H9 (cell line): ENCODE measurements at regions not wholly inside any gene's neighbourhood (a gene's known extent, or its start where the extent isn't known, plus 50 kb on each side); places are given as distances from the start of the nearest gene placed in this dataset.

Experiments used
- DNase-seq: peaks from one replicate; pipeline ENCODE4 v3.0.0-alpha.2; 2017
- H2AFZ ChIP-seq: one replicate; pipeline ENCODE4 v1.6.1; 2013; ENCODE audit warnings: mild to moderate bottlenecking, low read length, control low read depth, moderate library complexity
- H2AK5ac ChIP-seq: 2 replicates; pipeline ENCODE4 v1.6.1; 2013; ENCODE audit warnings: low read length, control low read depth, mixed read lengths; ENCODE audit not compliant: insufficient read length
- H2BK120ac ChIP-seq: one replicate; pipeline ENCODE4 v1.6.1; 2013; ENCODE audit warnings: low read depth, mild to moderate bottlenecking, low read length, control low read depth, inconsistent platforms; ENCODE audit not compliant: poor library complexity, severe bottlenecking
- H2BK12ac ChIP-seq: 2 replicates; pipeline ENCODE4 v1.6.1; 2013; ENCODE audit warnings: low read length, control low read depth, mixed read lengths, low read depth; ENCODE audit not compliant: insufficient read length
- H2BK15ac ChIP-seq: 2 replicates; pipeline ENCODE4 v1.6.1; 2013; ENCODE audit warnings: low read depth, low read length, control low read depth
- H2BK20ac ChIP-seq: one replicate; pipeline ENCODE4 v1.6.1; 2013; ENCODE audit warnings: low read depth, mild to moderate bottlenecking, low read length, control low read depth, inconsistent platforms; ENCODE audit not compliant: poor library complexity, severe bottlenecking
- H2BK5ac ChIP-seq: 2 replicates; pipeline ENCODE4 v1.6.1; 2013; ENCODE audit warnings: low read length, control low read depth, mixed read lengths; ENCODE audit not compliant: insufficient read length
- H3K14ac ChIP-seq: 2 replicates; pipeline ENCODE4 v1.6.1; 2013; ENCODE audit warnings: low read length, control low read depth; ENCODE audit not compliant: insufficient read depth
- H3K18ac ChIP-seq: 2 replicates; pipeline ENCODE4 v1.6.1; 2013; ENCODE audit warnings: low read depth, mild to moderate bottlenecking, mixed read lengths, low read length, control low read depth; ENCODE audit not compliant: insufficient read length
- H3K23ac ChIP-seq: 2 replicates; pipeline ENCODE4 v1.6.1; 2013; ENCODE audit warnings: low read length, control low read depth, mixed read lengths, low read depth; ENCODE audit not compliant: insufficient read length
- H3K23me2 ChIP-seq: 2 replicates; pipeline ENCODE4 v1.6.1; 2013; ENCODE audit warnings: low read depth, mild to moderate bottlenecking, mixed read lengths, low read length, control low read depth; ENCODE audit not compliant: insufficient read length, poor library complexity, severe bottlenecking
- H3K27ac ChIP-seq: 2 replicates; pipeline ENCODE4 v1.5.1; 2013; ENCODE audit warnings: low read length, control low read depth, mixed read lengths, low read depth; ENCODE audit not compliant: insufficient read length
- H3K27me3 ChIP-seq: 2 replicates; pipeline ENCODE4 v1.6.1; 2013; ENCODE audit warnings: low read length, control low read depth, inconsistent platforms; ENCODE audit not compliant: insufficient read depth
- H3K4ac ChIP-seq: 2 replicates; pipeline ENCODE4 v1.6.1; 2013; ENCODE audit warnings: low read depth, mild to moderate bottlenecking, control low read depth, inconsistent platforms, low read length, moderate library complexity
- H3K4me1 ChIP-seq: 2 replicates; pipeline ENCODE4 v1.6.1; 2013; ENCODE audit warnings: low read length, control low read depth, inconsistent platforms; ENCODE audit not compliant: insufficient read depth
- H3K4me2 ChIP-seq: 2 replicates; pipeline ENCODE4 v1.6.1; 2013; ENCODE audit warnings: low read length, control low read depth, mixed read lengths; ENCODE audit not compliant: insufficient read length, insufficient read depth
- H3K56ac ChIP-seq: 2 replicates; pipeline ENCODE4 v1.6.1; 2013; ENCODE audit warnings: low read depth, mild to moderate bottlenecking, mixed read lengths, low read length, control low read depth; ENCODE audit not compliant: insufficient read length
- H3K79me1 ChIP-seq: 2 replicates; pipeline ENCODE4 v1.6.1; 2013; ENCODE audit warnings: low read depth, mild to moderate bottlenecking, moderate library complexity, low read length, control low read depth, inconsistent platforms; ENCODE audit not compliant: insufficient read depth, poor library complexity, severe bottlenecking
- H3K79me2 ChIP-seq: 2 replicates; pipeline ENCODE4 v1.6.1; 2013; ENCODE audit warnings: low read length, control low read depth, inconsistent platforms; ENCODE audit not compliant: insufficient read depth
- H3K9ac ChIP-seq: 2 replicates; pipeline ENCODE4 v1.6.1; 2013; ENCODE audit warnings: low read length, control low read depth, mixed read lengths; ENCODE audit not compliant: insufficient read length; ENCODE audit errors: extremely low read depth
- H3K9me3 ChIP-seq: one replicate; pipeline ENCODE4 v1.6.1; 2013; ENCODE audit warnings: low read depth, low read length, inconsistent platforms; ENCODE audit not compliant: control insufficient read depth
- H3T11ph ChIP-seq: one replicate; pipeline ENCODE4 v1.6.1; 2013; ENCODE audit warnings: mild to moderate bottlenecking, low read length, control low read depth, inconsistent platforms
- H4K20me1 ChIP-seq: one replicate; pipeline ENCODE4 v1.6.1; 2013; ENCODE audit not compliant: control insufficient read depth, insufficient read length, insufficient read depth
- H4K5ac ChIP-seq: 2 replicates; pipeline ENCODE4 v1.6.1; 2013; ENCODE audit warnings: low read depth, mild to moderate bottlenecking, mixed read lengths, low read length, control low read depth; ENCODE audit not compliant: insufficient read length
- H4K8ac ChIP-seq: replicated peaks from 2 replicates; pipeline ENCODE4 v1.6.1; 2013; ENCODE audit warnings: low read length, control low read depth, mixed read lengths, low read depth; ENCODE audit not compliant: insufficient read length
- H4K91ac ChIP-seq: 2 replicates; pipeline ENCODE4 v1.6.1; 2013; ENCODE audit warnings: low read depth, mild to moderate bottlenecking, moderate library complexity, mixed read lengths, low read length, control low read depth; ENCODE audit not compliant: insufficient read length
- H3K27ac Mint-ChIP-seq, 3 experiments: 2 replicates in 2 of 3; 3 replicates in 1 of 3; pipeline ENCODE4 v1.8.0; 2020 to 2021; ENCODE audit warnings: mixed read lengths in 3 of 3, mild to moderate bottlenecking in 1 of 3, moderate library complexity in 1 of 3
- H3K27me3 Mint-ChIP-seq: 2 replicates; pipeline ENCODE4 v1.8.0; 2021; ENCODE audit warnings: low read depth, mild to moderate bottlenecking, moderate library complexity, mixed read lengths
- H3K36me3 Mint-ChIP-seq, 3 experiments: 2 replicates in 2 of 3; 3 replicates in 1 of 3; pipeline ENCODE4 v1.8.0; 2020 to 2021; ENCODE audit warnings: low read depth in 3 of 3, mixed read lengths in 3 of 3; ENCODE audit not compliant: insufficient read depth in 1 of 3
- H3K4me1 Mint-ChIP-seq, 2 experiments: 2 replicates each; pipeline ENCODE4 v1.8.0; 2020; ENCODE audit warnings: mixed read lengths in 2 of 2
- H3K4me3 Mint-ChIP-seq, 2 experiments: 2 replicates in 1 of 2; 3 replicates in 1 of 2; pipeline ENCODE4 v1.8.0; 2020 to 2021; ENCODE audit warnings: mild to moderate bottlenecking in 2 of 2, mixed read lengths in 2 of 2, moderate library complexity in 1 of 2
- H3K9me3 Mint-ChIP-seq, 2 experiments: 2 replicates in 1 of 2; 3 replicates in 1 of 2; pipeline ENCODE4 v1.8.0; 2020; ENCODE audit warnings: mild to moderate bottlenecking in 2 of 2, mixed read lengths in 2 of 2, moderate library complexity in 1 of 2
- WGBS: extraction: QIAGEN DNeasy Blood & Tissue Kit; methylation state at CpG from one replicate; pipeline ENCODE4 v1.1.7; 2013; ENCODE audit warnings: missing lambda C conversion rate, low lambda C conversion rate, mixed read lengths; ENCODE audit not compliant: insufficient read length; ENCODE audit errors: extremely low coverage; 5-methylcytosine and 5-hydroxymethylcytosine counted together
- TF ChIP-seq, protein P1 (sequence below): fragments of 200-600 bp; sonication (generic); conservative IDR thresholded peaks from 3 replicates; pipeline ENCODE4 v1.8.0; 2021; ENCODE audit warnings: antibody characterized with exemption, mild to moderate bottlenecking

DNA sequence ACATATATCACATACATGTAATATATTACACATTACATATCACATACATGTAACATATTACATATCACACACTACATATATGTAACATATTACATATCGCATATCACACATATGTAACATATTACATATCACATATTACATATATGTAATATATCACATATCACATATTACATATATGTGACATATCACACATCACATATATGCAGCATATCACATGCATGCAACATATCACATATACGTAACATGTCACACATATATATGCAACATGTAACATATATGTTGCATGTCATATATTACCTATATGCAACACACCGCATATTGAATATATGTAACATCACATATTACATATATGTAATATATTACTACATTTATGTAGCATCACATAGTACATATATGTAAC, 211.2 kb downstream of the ARL6IP6 start:
- peaks cover 2 to 5% of the 10 kb centered on the region in 2 experiments; a peak in 3 of 4 replicates for H3K4me1 Mint-ChIP-seq
- Histone ChIP-seq H3T11ph (no peak overlapping the region), H4K5ac (no peak overlapping the region), H4K20me1 (no peaks in the 10 kb centered on the region), H3K9ac (no peak overlapping the region), H2BK120ac (no peak overlapping the region), H3K4ac (no peak overlapping the region), H2AK5ac (no peak overlapping the region), H3K14ac (no peak overlapping the region), H2BK12ac (no peak overlapping the region), H4K8ac (no peak overlapping the region), H2AFZ (no peak overlapping the region), H2BK20ac (no peak overlapping the region), H3K9me3 (no peaks in the 10 kb centered on the region), H2BK5ac (no peak overlapping the region), H4K91ac (no peak overlapping the region), H3K23me2 (no peaks in the 10 kb centered on the region), H3K18ac (no peak overlapping the region), H3K79me2 (no peaks in the 10 kb centered on the region), H3K27ac (no peak overlapping the region), H3K23ac (no peak overlapping the region), H3K79me1 (no peaks in the 10 kb centered on the region), H3K56ac (no peak overlapping the region), H3K4me1 (no peaks in the 10 kb centered on the region), H3K27me3 (no peaks in the 10 kb centered on the region), H2BK15ac (no peak overlapping the region), H3K4me2 (no peak overlapping the region)
- WGBS, result no CpG with 5 or more reads among the region's 3 CpGs
- no peak overlapping the region for H3K27ac Mint-ChIP-seq
- H3K36me3 Mint-ChIP-seq, result no peaks in the 10 kb centered on the region; a peak in 1 of 7 replicates
- peaks cover 2 to 12% of the 10 kb centered on the region in 2 experiments; a peak in 4 of 5 replicates for H3K9me3 Mint-ChIP-seq
- H3K4me3 Mint-ChIP-seq, result no peak overlapping the region
- H3K27me3 Mint-ChIP-seq, result no peaks in the 10 kb centered on the region
- no peak for DNase-seq
- TF ChIP-seq, protein P1, sequence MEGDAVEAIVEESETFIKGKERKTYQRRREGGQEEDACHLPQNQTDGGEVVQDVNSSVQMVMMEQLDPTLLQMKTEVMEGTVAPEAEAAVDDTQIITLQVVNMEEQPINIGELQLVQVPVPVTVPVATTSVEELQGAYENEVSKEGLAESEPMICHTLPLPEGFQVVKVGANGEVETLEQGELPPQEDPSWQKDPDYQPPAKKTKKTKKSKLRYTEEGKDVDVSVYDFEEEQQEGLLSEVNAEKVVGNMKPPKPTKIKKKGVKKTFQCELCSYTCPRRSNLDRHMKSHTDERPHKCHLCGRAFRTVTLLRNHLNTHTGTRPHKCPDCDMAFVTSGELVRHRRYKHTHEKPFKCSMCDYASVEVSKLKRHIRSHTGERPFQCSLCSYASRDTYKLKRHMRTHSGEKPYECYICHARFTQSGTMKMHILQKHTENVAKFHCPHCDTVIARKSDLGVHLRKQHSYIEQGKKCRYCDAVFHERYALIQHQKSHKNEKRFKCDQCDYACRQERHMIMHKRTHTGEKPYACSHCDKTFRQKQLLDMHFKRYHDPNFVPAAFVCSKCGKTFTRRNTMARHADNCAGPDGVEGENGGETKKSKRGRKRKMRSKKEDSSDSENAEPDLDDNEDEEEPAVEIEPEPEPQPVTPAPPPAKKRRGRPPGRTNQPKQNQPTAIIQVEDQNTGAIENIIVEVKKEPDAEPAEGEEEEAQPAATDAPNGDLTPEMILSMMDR, result no peak
